HEK293 (cell line): ENCODE measurements at regions not wholly inside any gene's neighbourhood (a gene's known extent, or its start where the extent isn't known, plus 50 kb on each side); places are given as distances from the start of the nearest gene placed in this dataset.
"Not testable (repeated sequence)": the region's sequence is repeated elsewhere in the genome, so short reads cannot be mapped to it uniquely, and the experiment has no call there.

Experiments
- CTCF ChIA-PET: fragments of 350-600 bp; formaldehyde crosslinking; extraction: SDS; loops from one replicate; lab custom pipeline; 2021; ENCODE audit warnings: antibody characterized with exemption; lab: Yijun Ruan, JAX
- POLR2A ChIA-PET: fragments of 300-600 bp; formaldehyde crosslinking; extraction: SDS; loops from one replicate; lab custom pipeline; 2020; ENCODE audit warnings: antibody characterized with exemption, inconsistent platforms; lab: Yijun Ruan, JAX
- H3K27ac ChIP-seq: fragments of 200-500 bp; sonication (Bioruptor generic); 2 replicates; pipeline ENCODE4 v1.5.1; 2014; ENCODE audit warnings: low read depth, low read length, control low read depth, inconsistent platforms; ENCODE audit errors: extremely low read depth
- H3K36me3 ChIP-seq, 2 experiments: fragments of 200-500 bp in 1 of 2; sonication (Bioruptor generic) in 1 of 2; 1 replicate in 1 of 2; 2 replicates in 1 of 2; pipeline ENCODE4 v1.5.1; 2014 to 2017; ENCODE audit warnings: inconsistent platforms in 2 of 2, low read length in 2 of 2; ENCODE audit not compliant: control insufficient read depth in 2 of 2, insufficient read depth in 1 of 2
- H3K4me1 ChIP-seq: fragments of 200-500 bp; sonication (Bioruptor generic); 2 replicates; pipeline ENCODE4 v1.5.1; 2014; ENCODE audit warnings: mild to moderate bottlenecking, low read length, inconsistent platforms; ENCODE audit not compliant: control insufficient read depth, insufficient read depth
- H3K4me3 ChIP-seq: 2 replicates; pipeline ENCODE4 v1.5.1; 2011; ENCODE audit warnings: low read depth, mild to moderate bottlenecking, control low read depth, low read length, moderate library complexity
- H3K9me3 ChIP-seq: fragments of 200-500 bp; sonication (Bioruptor generic); 2 replicates; pipeline ENCODE4 v1.5.1; 2014; ENCODE audit warnings: low read depth, low read length, inconsistent platforms; ENCODE audit not compliant: control insufficient read depth, insufficient read depth
- HOXC10 ChIP-seq: sonication (generic); formaldehyde crosslinking; IDR thresholded peaks from 2 replicates; pipeline ENCODE4 v1.8.1; 2023; ENCODE audit warnings: mild to moderate bottlenecking, missing genetic modification reagents
- REST ChIP-seq: fragments of 450-650 bp; formaldehyde crosslinking; IDR thresholded peaks from 2 replicates; pipeline ENCODE4 v1.5.1; 2016; ENCODE audit warnings: missing biosample characterization, missing genetic modification characterization
- SP2 ChIP-seq: fragments of 450-650 bp; formaldehyde crosslinking; IDR thresholded peaks from 2 replicates; pipeline ENCODE4 v1.5.1; 2016; ENCODE audit warnings: missing biosample characterization, missing genetic modification characterization
- ZNF16 ChIP-seq: fragments of 450-650 bp; formaldehyde crosslinking; IDR thresholded peaks from 2 replicates; pipeline ENCODE4 v1.5.1; 2016; ENCODE audit warnings: low read depth, missing biosample characterization, missing genetic modification characterization
- ZNF214 ChIP-seq: fragments of 450-650 bp; formaldehyde crosslinking; IDR thresholded peaks from 2 replicates; pipeline ENCODE4 v1.5.1; 2017; ENCODE audit warnings: missing biosample characterization, mild to moderate bottlenecking, missing genetic modification characterization, borderline replicate concordance
- ZNF341 ChIP-seq: fragments of 450-650 bp; formaldehyde crosslinking; IDR thresholded peaks from 2 replicates; pipeline ENCODE4; 2016; ENCODE audit warnings: low read depth, missing biosample characterization, missing genetic modification characterization
- ZNF366 ChIP-seq: fragments of 450-650 bp; formaldehyde crosslinking; conservative IDR thresholded peaks from 2 replicates; pipeline ENCODE4 v1.5.1; 2016; ENCODE audit warnings: missing biosample characterization, missing genetic modification characterization
- ZNF514 ChIP-seq: fragments of 450-650 bp; formaldehyde crosslinking; IDR thresholded peaks from 2 replicates; pipeline ENCODE4 v1.5.1; 2016; ENCODE audit warnings: missing biosample characterization, missing genetic modification characterization
- ZNF548 ChIP-seq: fragments of 450-650 bp; formaldehyde crosslinking; IDR thresholded peaks from 2 replicates; pipeline ENCODE4 v1.5.1; 2016; ENCODE audit warnings: missing biosample characterization, missing genetic modification characterization
- ZNF560 ChIP-seq: fragments of 450-650 bp; formaldehyde crosslinking; IDR thresholded peaks from 2 replicates; pipeline ENCODE4 v1.5.1; 2017; ENCODE audit warnings: missing biosample characterization, missing genetic modification characterization, borderline replicate concordance
- ZNF677 ChIP-seq: fragments of 450-650 bp; IDR thresholded peaks from 2 replicates; pipeline ENCODE4 v1.5.0; 2018; ENCODE audit warnings: missing biosample characterization, mild to moderate bottlenecking, missing genetic modification characterization, moderate library complexity
- ZNF768 ChIP-seq: fragments of 450-650 bp; formaldehyde crosslinking; IDR thresholded peaks from 2 replicates; pipeline ENCODE4 v1.5.1; 2018; ENCODE audit warnings: missing biosample characterization, mild to moderate bottlenecking, missing genetic modification characterization
- ZNF830 ChIP-seq: fragments of 450-650 bp; IDR thresholded peaks from 2 replicates; pipeline ENCODE4 v1.5.0; 2018; ENCODE audit warnings: missing biosample characterization, missing genetic modification characterization, low read depth, mild to moderate bottlenecking, moderate library complexity
- ZNF843 ChIP-seq: fragments of 450-650 bp; formaldehyde crosslinking; IDR thresholded peaks from 2 replicates; pipeline ENCODE4 v1.5.1; 2016; ENCODE audit warnings: missing biosample characterization, missing genetic modification characterization
- ZSCAN18 ChIP-seq: fragments of 450-650 bp; formaldehyde crosslinking; IDR thresholded peaks from 2 replicates; pipeline ENCODE4 v1.5.1; 2016; ENCODE audit warnings: missing biosample characterization, missing genetic modification characterization
- TF ChIP-seq, protein P1 (sequence below): fragments of 450-650 bp; formaldehyde crosslinking; IDR thresholded peaks from 2 replicates; pipeline ENCODE4 v1.5.1; 2016; ENCODE audit warnings: missing biosample characterization, missing genetic modification characterization

DNA sequence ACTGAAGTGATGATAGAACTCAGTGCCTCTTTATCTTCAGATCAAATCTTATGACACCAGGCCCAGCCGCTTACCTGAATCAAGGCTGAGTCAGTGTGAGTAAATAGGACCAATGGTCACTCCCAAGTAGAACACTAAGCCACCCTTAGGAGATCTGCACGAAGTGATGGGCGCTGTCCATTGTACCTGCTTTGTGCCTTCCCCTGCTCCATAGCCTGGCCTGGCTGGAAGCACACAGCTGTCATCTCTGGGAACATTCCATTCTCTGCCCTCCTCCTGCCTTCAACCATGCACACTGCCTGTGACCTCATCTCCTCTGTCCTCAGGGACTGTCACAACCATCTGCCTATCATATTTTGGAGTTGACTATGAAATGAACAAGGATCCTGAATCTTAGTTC lies 279.5 kb upstream of the ASIC2 start:
- ChIA-PET POLR2A (no interaction called here), CTCF (interaction anchor here (1.2 kb wide), 1 partner anchor 44 kb away, joined by 3 read pairs; no protein-coding TSS in a partner anchor)
- Histone ChIP-seq H3K36me3 (no peaks in the 10 kb centered on the region), H3K4me1 (no peaks in the 10 kb centered on the region), H3K4me3 (no peak overlapping the region), H3K9me3 (no peaks in the 10 kb centered on the region), H3K27ac (no peak overlapping the region)
- TF ChIP-seq REST (tag by site-specific recombination) (peak; percentile 88), ZSCAN18 (tag by site-specific recombination) (no peak)

GRCh38 chr17:33574942-33575445 lies 281.9 kb upstream of the ASIC2 start:
- POLR2A ChIA-PET: no interaction called here
- Histone ChIP-seq H3K27ac (no peak overlapping the region), H3K4me1 (no peaks in the 10 kb centered on the region), H3K36me3 (no peaks in the 10 kb centered on the region), H3K9me3 (no peaks in the 10 kb centered on the region), H3K4me3 (no peak overlapping the region)
- no peak for TF ChIP-seq SP2 (tag by site-specific recombination)
- TF ChIP-seq ZNF560 (tag by site-specific recombination): no peak
- TF ChIP-seq, protein P1, sequence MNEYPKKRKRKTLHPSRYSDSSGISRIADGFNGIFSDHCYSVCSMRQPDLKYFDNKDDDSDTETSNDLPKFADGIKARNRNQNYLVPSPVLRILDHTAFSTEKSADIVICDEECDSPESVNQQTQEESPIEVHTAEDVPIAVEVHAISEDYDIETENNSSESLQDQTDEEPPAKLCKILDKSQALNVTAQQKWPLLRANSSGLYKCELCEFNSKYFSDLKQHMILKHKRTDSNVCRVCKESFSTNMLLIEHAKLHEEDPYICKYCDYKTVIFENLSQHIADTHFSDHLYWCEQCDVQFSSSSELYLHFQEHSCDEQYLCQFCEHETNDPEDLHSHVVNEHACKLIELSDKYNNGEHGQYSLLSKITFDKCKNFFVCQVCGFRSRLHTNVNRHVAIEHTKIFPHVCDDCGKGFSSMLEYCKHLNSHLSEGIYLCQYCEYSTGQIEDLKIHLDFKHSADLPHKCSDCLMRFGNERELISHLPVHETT (tag by site-specific recombination): no peak
- TF ChIP-seq ZNF768: no peak
- no peak for TF ChIP-seq ZNF16 (tag by site-specific recombination)
- TF ChIP-seq ZNF214 (tag by site-specific recombination): no peak
- no peak for TF ChIP-seq ZNF514 (tag by site-specific recombination)
- TF ChIP-seq HOXC10 (CRISPR knock-in tag): no peak
- CTCF ChIA-PET: no interaction called here

GRCh38 chr17:33579740-33580139 lies 286.6 kb upstream of the ASIC2 start:
- H3K9me3 ChIP-seq, POLR2A ChIA-PET, H3K27ac ChIP-seq, H3K4me3 ChIP-seq, H3K4me1 ChIP-seq, H3K36me3 ChIP-seq: not testable (repeated sequence)
- CTCF ChIA-PET: interaction anchor here (1.0 kb wide), 1 partner anchor 95 kb away, joined by 4 read pairs; no protein-coding TSS in a partner anchor

- Histone ChIP-seq H3K36me3 (no peaks in the 10 kb centered on the region), H3K27ac (no peak overlapping the region), H3K9me3 (no peaks in the 10 kb centered on the region), H3K4me1 (no peaks in the 10 kb centered on the region), H3K4me3 (no peak overlapping the region)
- ChIA-PET POLR2A (no interaction called here), CTCF (interaction anchor here (1.0 kb wide), 1 partner anchor 94 kb away, joined by 4 read pairs; no protein-coding TSS in a partner anchor)
- TF ChIP-seq ZNF341 (no peak), ZNF548 (tag by site-specific recombination) (no peak), ZNF366 (no peak), ZNF677 (no peak), ZNF830 (tag by site-specific recombination) (no peak), ZNF843 (tag by site-specific recombination) (no peak)
These were observed 287.1 kb upstream of the ASIC2 start for GRCh38 chr17:33580215-33580614.
